ENCODE measurements at regions not wholly inside any gene's neighbourhood (a gene's known extent, or its start where the extent isn't known, plus 50 kb on each side); places are given as distances from the start of the nearest gene placed in this dataset.
A peak's percentile ranks its signal among the peaks of the same experiment; 100 is the strongest.

GRCh38 chr1:57831624-57832023 lies 407.8 kb upstream of the DAB1 start:
- H3K4me1 ChIP-seq = peaks cover 7% of the 10 kb centered on the region
- no peaks in the 10 kb centered on the region for H4K20me1 ChIP-seq (ENCODE audit: low read depth)
- no peaks in the 10 kb centered on the region for H3F3A ChIP-seq (ENCODE audit: low read depth)

DNA sequence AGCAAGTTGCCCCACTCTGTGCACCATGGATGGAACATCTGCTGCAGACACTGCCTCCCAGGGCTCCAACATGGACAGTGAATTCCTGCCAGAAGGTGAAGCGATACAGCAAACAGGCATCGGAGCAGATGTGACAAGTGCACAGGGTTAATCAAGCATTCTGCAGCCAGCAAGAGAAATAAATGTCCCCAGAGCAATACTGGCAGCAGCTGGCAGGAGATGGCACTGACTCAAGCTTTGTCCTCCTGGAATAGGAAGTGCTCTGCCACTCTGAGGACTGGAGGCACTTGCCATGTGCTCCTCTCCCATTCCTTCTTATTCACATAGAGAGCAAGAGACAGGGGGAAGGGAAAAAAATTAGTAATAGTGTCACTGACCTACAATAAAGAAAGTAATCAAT lies 402.7 kb upstream of the DAB1 start:
- Mint-ChIP-seq H3K4me3 (no peak overlapping the region), H3K36me3 (peaks cover 2% of the 10 kb centered on the region), H3K27me3 (ENCODE audit: insufficient read depth, low read depth) (no peaks in the 10 kb centered on the region), H3K9me3 (no peaks in the 10 kb centered on the region), H3K4me1 (peaks cover 19% of the 10 kb centered on the region), H3K27ac (peak overlapping the region; percentile 3)
- no peaks in the 10 kb centered on the region for H3K27me3 ChIP-seq
- H2AFZ ChIP-seq (replicated peaks) = no peak overlapping the region
- H3K9ac ChIP-seq = no peak overlapping the region
- no peak overlapping the region for H3K27ac ChIP-seq
- no peaks in the 10 kb centered on the region for H3K79me2 ChIP-seq (ENCODE audit: low read depth)
- no peak overlapping the region for H3K4me2 ChIP-seq
- no peaks in the 10 kb centered on the region for H3F3A ChIP-seq (ENCODE audit: low read depth)
- TF ChIP-seq, protein P1, sequence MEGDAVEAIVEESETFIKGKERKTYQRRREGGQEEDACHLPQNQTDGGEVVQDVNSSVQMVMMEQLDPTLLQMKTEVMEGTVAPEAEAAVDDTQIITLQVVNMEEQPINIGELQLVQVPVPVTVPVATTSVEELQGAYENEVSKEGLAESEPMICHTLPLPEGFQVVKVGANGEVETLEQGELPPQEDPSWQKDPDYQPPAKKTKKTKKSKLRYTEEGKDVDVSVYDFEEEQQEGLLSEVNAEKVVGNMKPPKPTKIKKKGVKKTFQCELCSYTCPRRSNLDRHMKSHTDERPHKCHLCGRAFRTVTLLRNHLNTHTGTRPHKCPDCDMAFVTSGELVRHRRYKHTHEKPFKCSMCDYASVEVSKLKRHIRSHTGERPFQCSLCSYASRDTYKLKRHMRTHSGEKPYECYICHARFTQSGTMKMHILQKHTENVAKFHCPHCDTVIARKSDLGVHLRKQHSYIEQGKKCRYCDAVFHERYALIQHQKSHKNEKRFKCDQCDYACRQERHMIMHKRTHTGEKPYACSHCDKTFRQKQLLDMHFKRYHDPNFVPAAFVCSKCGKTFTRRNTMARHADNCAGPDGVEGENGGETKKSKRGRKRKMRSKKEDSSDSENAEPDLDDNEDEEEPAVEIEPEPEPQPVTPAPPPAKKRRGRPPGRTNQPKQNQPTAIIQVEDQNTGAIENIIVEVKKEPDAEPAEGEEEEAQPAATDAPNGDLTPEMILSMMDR (IDR thresholded peaks at IDR 0.05) = no peak
- TF ChIP-seq EZH2phosphoT487 (IDR thresholded peaks at IDR 0.05) (no peak), EZH2 (IDR thresholded peaks at IDR 0.05) (no peak)
- no peak for DNase-seq (ENCODE audit: low spot score)
- no peaks in the 10 kb centered on the region for H3K4me1 ChIP-seq
- H3K36me3 ChIP-seq = no peaks in the 10 kb centered on the region
- H3K9me3 ChIP-seq (ENCODE audit: low read depth) = no peaks in the 10 kb centered on the region
- H3K4me3 ChIP-seq = no peak overlapping the region
- no peaks in the 10 kb centered on the region for H4K20me1 ChIP-seq (ENCODE audit: low read depth)

More at GRCh38 chr1:57831624-57832023, 407.8 kb upstream of the DAB1 start:
- peaks cover 25% of the 10 kb centered on the region for H3K4me1 Mint-ChIP-seq
- TF ChIP-seq, protein P1 (IDR thresholded peaks at IDR 0.05) = no peak
- no peak for TF ChIP-seq EZH2phosphoT487 (IDR thresholded peaks at IDR 0.05)
- no peak for TF ChIP-seq EZH2 (IDR thresholded peaks at IDR 0.05)
- H2AFZ ChIP-seq (replicated peaks) = no peak overlapping the region
- no peak overlapping the region for H3K27ac ChIP-seq
- H3K27me3 ChIP-seq = no peaks in the 10 kb centered on the region
- no peaks in the 10 kb centered on the region for H3K9me3 Mint-ChIP-seq
- no peak overlapping the region for H3K4me3 ChIP-seq
- no peak overlapping the region for H3K9ac ChIP-seq
- no peaks in the 10 kb centered on the region for H3K9me3 ChIP-seq (ENCODE audit: low read depth)
- no peaks in the 10 kb centered on the region for H3K36me3 ChIP-seq
- peaks cover 2% of the 10 kb centered on the region for H3K36me3 Mint-ChIP-seq
- H3K27me3 Mint-ChIP-seq (ENCODE audit: insufficient read depth, low read depth) = no peaks in the 10 kb centered on the region
- no peak overlapping the region for H3K4me2 ChIP-seq
- peak overlapping the region; percentile 84 for H3K27ac Mint-ChIP-seq
- DNase-seq (ENCODE audit: low spot score) = no peak
- no peak overlapping the region for H3K4me3 Mint-ChIP-seq
- H3K79me2 ChIP-seq (ENCODE audit: low read depth) = no peaks in the 10 kb centered on the region

GRCh38 chr1:57824535-57824934 lies 400.7 kb upstream of the DAB1 start:
- no peak for DNase-seq (ENCODE audit: low spot score)
- no peak overlapping the region for H3K4me2 ChIP-seq
- Mint-ChIP-seq H3K4me3 (no peak overlapping the region), H3K36me3 (no peaks in the 10 kb centered on the region), H3K27ac (peak overlapping the region; percentile 20), H3K27me3 (ENCODE audit: insufficient read depth, low read depth) (no peaks in the 10 kb centered on the region), H3K9me3 (no peaks in the 10 kb centered on the region), H3K4me1 (peaks cover 34% of the 10 kb centered on the region)
- H3K4me1 ChIP-seq = peaks cover 9% of the 10 kb centered on the region
- H3K9me3 ChIP-seq (ENCODE audit: low read depth) = no peaks in the 10 kb centered on the region
- no peaks in the 10 kb centered on the region for H3K79me2 ChIP-seq (ENCODE audit: low read depth)
- no peak for TF ChIP-seq EZH2phosphoT487 (IDR thresholded peaks at IDR 0.05)
- TF ChIP-seq, protein P1 (IDR thresholded peaks at IDR 0.05) = no peak
- no peak for TF ChIP-seq EZH2 (IDR thresholded peaks at IDR 0.05)
- H3K27me3 ChIP-seq = no peaks in the 10 kb centered on the region
- no peak overlapping the region for H2AFZ ChIP-seq (replicated peaks)
- no peak overlapping the region for H3K4me3 ChIP-seq
- H4K20me1 ChIP-seq (ENCODE audit: low read depth) = no peaks in the 10 kb centered on the region
- H3F3A ChIP-seq (ENCODE audit: low read depth) = no peaks in the 10 kb centered on the region
- H3K9ac ChIP-seq = no peak overlapping the region
- no peak overlapping the region for H3K27ac ChIP-seq
- no peaks in the 10 kb centered on the region for H3K36me3 ChIP-seq

Measured in neural progenitor cell (in vitro differentiated cells).